ENCODE measurements at regions not wholly inside any gene's neighbourhood (a gene's known extent, or its start where the extent isn't known, plus 50 kb on each side); places are given as distances from the start of the nearest gene placed in this dataset.

- no peak for TF ChIP-seq ARID4B (CRISPR knock-in tag; IDR thresholded peaks at IDR 0.05; ENCODE audit: borderline replicate concordance)
- no peak for TF ChIP-seq PRRX2 (CRISPR knock-in tag; IDR thresholded peaks at IDR 0.05)
- TF ChIP-seq MAX (CRISPR knock-in tag; IDR thresholded peaks at IDR 0.05), result no peak
- no peak for TF ChIP-seq ZBTB21 (CRISPR knock-in tag; IDR thresholded peaks at IDR 0.05; ENCODE audit: borderline replicate concordance)
- TF ChIP-seq ZNF219 (CRISPR knock-in tag; IDR thresholded peaks at IDR 0.05; ENCODE audit: borderline replicate concordance), result no peak
- TF ChIP-seq ZNF396 (CRISPR knock-in tag; IDR thresholded peaks at IDR 0.05; ENCODE audit: borderline replicate concordance), result no peak
- TF ChIP-seq OVOL2 (CRISPR knock-in tag; IDR thresholded peaks at IDR 0.05; ENCODE audit: borderline replicate concordance), result no peak
- TF ChIP-seq CBFB (CRISPR knock-in tag; IDR thresholded peaks at IDR 0.05; ENCODE audit: low read depth), result no peak
- TF ChIP-seq ZNF281 (CRISPR knock-in tag; IDR thresholded peaks at IDR 0.05), result no peak
- no peak for TF ChIP-seq NR1H2 (CRISPR knock-in tag; IDR thresholded peaks at IDR 0.05)
- TF ChIP-seq ZNF263 (CRISPR knock-in tag; IDR thresholded peaks at IDR 0.05; ENCODE audit: low read depth), result no peak
These were observed 411.6 kb upstream of the USP9Y start (continued) for GRCh38 chrY:12289415-12289814.

- no peaks in the 10 kb centered on the region for H3K4me1 Mint-ChIP-seq
- peaks cover 50% of the 10 kb centered on the region for H3K9me3 Mint-ChIP-seq
- H3K4me3 Mint-ChIP-seq, result no peak overlapping the region
- no peak for ATAC-seq
- DNase-seq (ENCODE audit: low spot score), result no peak
- CTCF ChIA-PET, result no interaction called here
- H3K36me3 Mint-ChIP-seq, result peaks cover 18% of the 10 kb centered on the region
- no peak overlapping the region for H3K27ac Mint-ChIP-seq
- TF ChIP-seq OVOL2 (CRISPR knock-in tag; IDR thresholded peaks at IDR 0.05; ENCODE audit: borderline replicate concordance) (no peak), FOXK1 (CRISPR knock-in tag; IDR thresholded peaks at IDR 0.05) (no peak), USF1 (CRISPR knock-in tag; IDR thresholded peaks at IDR 0.05) (no peak)
- peaks cover 4% of the 10 kb centered on the region for H3K27me3 Mint-ChIP-seq (ENCODE audit: low read depth)
- POLR2A ChIA-PET, result no interaction called here
These were observed 408.5 kb upstream of the USP9Y start for GRCh38 chrY:12292542-12292941.

GRCh38 chrY:12296460-12296859, 404.6 kb upstream of the USP9Y start:
- H3K27me3 Mint-ChIP-seq (ENCODE audit: low read depth), result no peaks in the 10 kb centered on the region
- DNase-seq (ENCODE audit: low spot score) (no peak), ATAC-seq (no peak)
- POLR2A ChIA-PET, result no interaction called here
- no peaks in the 10 kb centered on the region for H3K4me1 Mint-ChIP-seq
- H3K4me3 Mint-ChIP-seq, result no peak overlapping the region
- CTCF ChIA-PET, result no interaction called here
- H3K27ac Mint-ChIP-seq, result no peak overlapping the region
- H3K36me3 Mint-ChIP-seq, result peaks cover 3% of the 10 kb centered on the region; the same call in 1 of the 2 replicates
- H3K9me3 Mint-ChIP-seq, result peaks cover 33% of the 10 kb centered on the region
- TF ChIP-seq FOXP1 (CRISPR knock-in tag; IDR thresholded peaks at IDR 0.05; ENCODE audit: borderline replicate concordance) (no peak), FOXJ3 (CRISPR knock-in tag; IDR thresholded peaks at IDR 0.05; ENCODE audit: borderline replicate concordance) (no peak), CREB1 (CRISPR knock-in tag; IDR thresholded peaks at IDR 0.05) (no peak), GRHL2 (CRISPR knock-in tag; IDR thresholded peaks at IDR 0.05; ENCODE audit: insufficient replicate concordance, severe bottlenecking) (no peak), STAT6 (CRISPR knock-in tag; conservative IDR thresholded peaks at IDR 0.05; ENCODE audit: low read depth) (no peak), AR (CRISPR knock-in tag; IDR thresholded peaks at IDR 0.05) (no peak)
